Stimulated activated CD4-positive, alpha-beta T cell treated with anti-CD3 and anti-CD28 coated beads, TNF-alpha, amount 100 ng/mL, for 48 hours (primary cell): ENCODE measurements at regions not wholly inside any gene's neighbourhood (a gene's known extent, or its start where the extent isn't known, plus 50 kb on each side); places are given as distances from the start of the nearest gene placed in this dataset.

Experiments used
- DNase-seq, 3 donors: peaks; one replicate each; pipeline ENCODE4 v3.0.0-alpha.2; 2020; ENCODE audit warnings: low read depth in 3 of 3

DNA sequence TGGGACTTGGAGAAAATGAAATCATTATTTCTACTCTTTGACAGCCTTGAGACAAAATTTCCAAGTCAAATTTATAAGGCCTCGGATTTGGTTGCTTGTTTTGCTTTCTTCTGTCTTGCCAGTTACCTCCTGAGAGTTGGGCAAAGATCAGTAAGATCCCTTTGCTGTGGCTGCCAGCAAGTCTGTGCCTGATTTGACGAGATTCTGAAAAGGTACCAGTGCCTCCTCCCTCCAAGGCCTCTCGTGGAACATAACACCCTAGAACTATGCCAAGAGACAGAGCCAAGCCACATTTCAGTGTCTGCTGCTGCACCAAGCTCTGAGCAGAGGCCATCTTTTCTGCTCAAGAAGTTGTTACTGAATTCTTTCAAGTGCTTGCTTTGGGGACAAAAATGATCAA, 61.0 kb downstream of the GTPBP8 start:
- no peak for DNase-seq

DNA sequence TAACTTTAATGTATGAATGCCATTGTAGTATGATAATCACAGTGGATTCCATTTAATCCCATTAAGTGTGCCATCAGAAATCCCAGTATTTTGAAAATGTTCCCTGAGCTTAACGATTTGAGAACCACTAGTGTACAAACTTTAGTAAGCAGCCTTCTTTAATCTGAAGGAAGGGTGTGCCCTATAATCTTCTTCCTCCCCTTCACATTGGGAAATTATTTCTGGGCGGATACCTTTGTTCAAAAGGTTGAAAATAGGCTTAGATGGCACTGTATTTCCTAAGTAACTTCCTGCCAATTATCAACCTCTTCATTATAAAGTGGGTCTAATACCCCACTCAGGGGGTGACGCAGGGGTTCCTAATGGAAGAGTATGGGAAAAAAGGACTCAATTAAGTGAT, 62.4 kb downstream of the GTPBP8 start:
- DNase-seq = no peak

DNA sequence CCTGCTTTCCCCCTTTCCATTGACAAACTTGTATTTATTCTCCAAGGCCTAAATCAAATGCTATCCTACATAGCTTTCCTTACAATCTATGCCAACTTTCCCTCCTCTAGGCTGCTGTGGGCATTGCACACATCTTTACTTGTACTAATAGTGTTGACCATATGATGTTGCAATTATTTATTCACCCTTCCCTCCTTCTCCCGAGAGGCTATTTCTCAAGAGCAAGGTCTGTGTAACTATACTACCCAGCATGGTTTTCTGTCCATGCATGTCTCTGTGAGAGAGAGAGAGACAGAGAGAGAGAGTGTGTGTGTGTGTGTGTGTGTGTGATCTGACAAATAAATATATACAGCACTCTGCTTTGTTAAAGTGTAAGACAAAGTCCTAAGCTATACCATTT, 63.8 kb downstream of the GTPBP8 start:
- DNase-seq = no peak

DNA sequence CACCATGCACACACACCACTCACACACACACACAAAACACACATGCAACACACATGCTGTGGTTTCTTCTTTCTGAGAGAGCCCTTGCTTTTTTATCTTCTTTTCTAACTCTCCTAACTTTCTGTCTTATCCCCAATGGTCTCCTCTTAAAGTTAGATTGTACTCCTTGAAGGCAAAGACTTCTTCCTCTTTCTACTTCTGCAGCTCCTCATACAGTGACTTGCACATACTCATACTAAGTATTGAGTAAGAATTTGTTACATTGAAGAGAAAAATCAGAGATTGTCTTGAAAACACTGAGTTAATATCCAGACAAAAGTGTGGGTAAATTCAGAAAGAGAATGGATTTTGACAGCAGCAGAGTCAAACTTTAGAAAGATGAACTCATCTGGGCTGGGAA, 64.4 kb downstream of the GTPBP8 start:
- DNase-seq = no peak

DNA sequence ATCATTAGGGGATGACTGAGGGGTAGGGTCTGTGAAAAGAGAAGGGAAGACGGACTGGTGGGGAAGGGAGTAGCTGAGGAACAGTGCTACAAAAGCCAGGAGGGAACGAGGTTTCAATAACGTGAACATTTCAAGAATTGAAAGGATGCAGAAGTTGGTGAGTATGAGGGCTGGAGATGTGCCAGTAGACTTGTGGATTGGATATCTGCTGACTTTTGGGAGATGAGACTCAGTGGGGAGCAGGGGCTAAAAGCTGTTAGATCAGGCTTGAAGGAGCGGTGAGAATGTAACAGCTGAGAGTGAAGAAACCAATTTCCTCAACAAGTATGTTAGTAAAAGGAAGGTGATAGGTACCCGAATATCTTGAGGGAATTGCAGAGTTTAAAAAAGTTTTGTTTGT, 65.2 kb downstream of the GTPBP8 start:
- no peak for DNase-seq

DNA sequence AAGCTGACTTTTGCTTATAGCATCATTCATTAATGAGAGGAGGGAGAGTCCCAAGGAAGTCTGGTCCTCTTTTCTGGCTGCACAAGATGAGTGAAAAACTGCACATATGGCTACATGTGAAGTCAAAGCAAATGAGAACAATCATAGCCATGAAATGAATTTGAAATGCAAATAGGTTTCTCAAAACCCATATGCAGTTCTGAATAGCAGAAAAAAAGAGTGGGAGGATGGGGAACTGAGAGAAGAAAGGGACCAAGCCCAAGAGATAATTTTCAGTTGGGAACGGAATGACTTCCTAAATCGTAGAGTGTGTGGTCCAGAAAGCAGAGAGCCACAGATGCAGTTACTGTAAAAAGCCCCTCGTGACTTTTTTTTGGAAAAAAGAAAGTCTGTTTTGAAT, 66.3 kb downstream of the GTPBP8 start:
- no peak for DNase-seq

DNA sequence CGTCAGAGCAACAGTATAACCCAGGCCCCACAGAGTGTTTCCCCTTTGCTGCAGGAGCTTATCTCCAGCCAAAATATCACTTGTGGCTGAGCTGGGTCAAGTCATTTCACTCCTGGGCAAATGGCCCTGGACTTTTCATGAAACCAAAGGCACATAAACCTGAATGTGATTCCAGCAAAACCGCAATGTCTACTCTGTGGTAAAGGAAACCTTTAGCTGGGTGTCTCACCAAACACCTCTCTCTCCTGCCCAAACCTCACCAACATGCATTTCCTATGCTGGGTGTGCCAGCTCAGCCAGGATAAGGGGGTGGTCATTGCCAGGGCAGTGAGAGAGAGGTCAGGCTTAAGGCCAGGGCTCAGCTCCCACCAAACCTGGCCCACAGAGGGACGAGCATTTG, 67.4 kb downstream of the GTPBP8 start:
- DNase-seq = no peak

DNA sequence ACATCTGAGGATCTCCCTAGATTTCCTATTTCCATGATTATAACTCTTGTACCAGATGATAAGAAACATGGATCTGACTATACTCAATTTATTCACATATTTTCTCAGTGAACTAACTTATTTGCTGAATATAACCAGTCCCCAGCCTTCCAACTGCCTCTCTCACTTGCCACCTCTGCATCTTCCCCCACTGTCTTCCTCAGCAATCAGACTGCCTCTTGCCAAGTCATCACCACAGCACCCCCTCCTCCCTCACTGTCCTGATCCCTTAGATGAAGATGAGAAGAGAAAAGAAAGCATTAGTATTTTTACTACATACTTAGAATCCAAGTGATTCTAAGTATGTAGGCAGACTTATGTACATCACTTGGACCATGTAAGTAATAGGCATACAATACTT, 71.9 kb downstream of the GTPBP8 start:
- no peak for DNase-seq

DNA sequence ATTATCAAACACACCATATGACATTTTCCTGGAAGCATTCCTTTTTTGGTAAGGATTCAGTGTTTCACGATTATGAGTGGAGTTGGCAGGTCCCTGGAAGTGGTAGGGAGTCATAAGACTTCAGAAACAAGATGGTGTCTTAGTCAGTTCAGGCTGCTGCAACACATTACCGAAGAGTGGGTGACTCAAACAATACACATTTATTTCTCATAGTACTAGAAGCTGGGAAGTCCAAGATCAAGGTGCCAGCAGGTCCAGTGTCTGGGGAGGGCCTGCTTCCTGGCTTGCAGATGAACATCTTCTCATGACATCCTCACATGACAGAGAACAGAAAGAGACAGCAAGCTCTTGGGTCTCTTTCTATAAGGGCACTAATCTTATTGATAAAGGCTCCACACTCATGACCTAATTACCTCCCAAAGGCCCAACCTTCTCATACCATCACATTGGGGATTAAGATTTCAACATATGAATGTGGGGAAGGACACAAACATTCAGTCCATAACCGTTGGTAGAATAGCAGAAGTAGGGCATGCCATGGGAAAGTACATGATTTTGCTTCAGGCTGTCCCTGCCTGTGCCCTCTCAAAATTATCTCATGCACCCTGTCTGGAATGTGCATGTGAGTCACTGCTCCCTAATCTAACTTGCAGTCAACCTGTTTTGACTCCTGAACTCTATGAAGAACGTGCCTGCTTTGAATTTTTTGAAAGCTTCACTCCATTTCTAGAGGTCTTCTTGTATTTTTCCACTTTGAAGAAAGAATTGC, 72.5 kb downstream of the GTPBP8 start:
- DNase-seq = no peak

DNA sequence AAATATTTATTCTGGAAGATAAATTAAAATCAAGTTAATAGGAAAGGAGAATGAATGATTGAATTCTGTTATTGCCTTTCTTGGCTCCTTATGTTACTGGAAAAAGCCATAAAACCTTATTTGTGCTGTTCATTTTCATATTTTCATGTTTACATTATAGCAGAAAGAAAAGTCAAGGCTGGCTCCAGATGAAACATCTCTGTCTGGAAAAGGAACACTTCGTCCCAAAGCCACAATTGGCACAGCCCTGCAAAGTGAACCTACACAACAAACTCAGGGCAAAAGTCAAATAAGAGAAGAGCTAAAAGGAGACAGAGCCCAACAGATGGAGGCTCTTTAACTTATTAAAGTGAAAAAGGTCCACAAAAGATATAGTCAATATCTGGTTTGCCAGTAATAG, 73.4 kb downstream of the GTPBP8 start:
- no peak for DNase-seq

DNA sequence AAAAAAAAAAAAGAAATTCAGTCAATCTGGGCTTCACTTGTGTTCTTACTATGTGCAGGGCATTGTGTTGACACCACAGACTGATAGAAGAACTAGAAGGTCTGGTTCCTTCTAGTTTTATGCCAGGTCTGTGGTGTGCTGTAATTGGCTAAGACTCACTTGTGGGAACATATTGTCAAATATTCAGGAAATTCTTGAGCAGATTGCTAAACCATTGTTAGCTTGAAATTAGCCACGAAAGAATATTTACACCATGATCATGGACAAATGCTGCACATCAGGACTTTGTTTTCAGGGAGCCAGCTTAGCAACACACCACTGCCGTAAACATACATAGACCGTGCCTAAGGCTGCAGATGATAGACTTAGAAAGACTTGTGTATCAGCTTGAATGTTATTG, 74.6 kb downstream of the GTPBP8 start:
- no peak for DNase-seq

DNA sequence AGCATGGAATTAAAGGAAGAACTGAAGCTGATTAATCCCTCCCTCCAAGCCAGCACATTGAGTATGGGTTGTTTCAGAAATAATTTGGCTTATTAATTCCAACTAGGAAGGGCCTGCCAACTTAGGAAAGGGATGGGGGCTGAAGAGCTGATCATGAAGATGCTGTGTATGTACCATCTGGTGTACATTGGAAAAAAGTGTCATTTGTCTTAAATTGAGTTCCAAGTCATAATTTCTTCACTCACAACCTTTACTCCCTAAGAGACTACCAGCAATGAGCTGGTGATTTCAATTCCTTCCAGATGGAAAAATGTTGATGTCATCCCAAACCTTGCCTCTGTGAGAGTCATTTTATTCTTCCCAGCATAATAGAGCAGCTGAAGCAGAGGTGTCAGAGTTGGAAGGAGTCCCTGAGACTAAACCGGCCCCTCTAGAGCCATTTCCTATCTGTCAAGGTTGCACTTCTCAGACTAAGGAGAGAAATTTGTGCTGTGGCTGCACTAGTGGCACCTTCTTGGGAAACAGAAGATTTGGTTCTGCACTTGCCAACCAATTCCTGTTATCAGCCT, 79.4 kb downstream of the GTPBP8 start:
- no peak for DNase-seq

DNA sequence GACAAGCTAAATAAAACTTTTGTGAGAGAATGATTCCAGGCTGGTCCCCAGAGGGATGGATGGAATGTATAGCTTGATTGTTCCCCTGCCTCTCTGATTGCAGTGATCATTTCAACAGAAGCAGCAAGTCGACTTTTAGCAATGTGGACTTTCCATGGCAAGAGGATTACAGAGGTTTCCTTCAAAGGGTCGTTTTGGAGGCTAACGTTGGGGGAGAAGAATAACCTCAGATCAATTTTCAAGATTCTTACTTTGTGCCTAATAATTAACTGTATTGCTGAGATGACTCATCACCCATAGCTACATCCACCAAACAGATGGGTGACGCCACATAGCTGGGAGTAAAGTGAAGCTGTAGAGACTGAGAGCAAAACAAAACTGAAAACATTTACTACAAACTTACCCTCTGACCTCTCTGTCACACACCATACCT, 79.9 kb downstream of the GTPBP8 start:
- DNase-seq = no peak

DNA sequence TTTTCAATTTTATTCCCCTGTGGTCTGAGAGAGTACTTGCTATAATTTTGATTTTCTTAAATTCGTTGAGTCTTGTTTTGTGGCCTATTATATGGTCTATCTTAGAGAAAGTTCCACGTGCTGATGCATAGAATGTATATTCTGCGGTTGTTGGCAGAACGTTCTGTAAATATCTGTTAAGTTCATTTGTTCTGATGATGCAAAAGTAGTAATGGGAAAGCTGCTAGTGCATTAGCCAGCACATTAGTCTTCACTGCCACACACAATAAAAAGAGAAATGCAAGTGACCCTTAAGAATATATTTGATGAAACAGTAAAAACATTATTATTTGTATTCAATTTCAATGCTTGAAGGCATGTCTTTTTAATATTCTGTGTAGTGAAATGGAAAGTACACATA, 84.8 kb downstream of the GTPBP8 start:
- DNase-seq = no peak

DNA sequence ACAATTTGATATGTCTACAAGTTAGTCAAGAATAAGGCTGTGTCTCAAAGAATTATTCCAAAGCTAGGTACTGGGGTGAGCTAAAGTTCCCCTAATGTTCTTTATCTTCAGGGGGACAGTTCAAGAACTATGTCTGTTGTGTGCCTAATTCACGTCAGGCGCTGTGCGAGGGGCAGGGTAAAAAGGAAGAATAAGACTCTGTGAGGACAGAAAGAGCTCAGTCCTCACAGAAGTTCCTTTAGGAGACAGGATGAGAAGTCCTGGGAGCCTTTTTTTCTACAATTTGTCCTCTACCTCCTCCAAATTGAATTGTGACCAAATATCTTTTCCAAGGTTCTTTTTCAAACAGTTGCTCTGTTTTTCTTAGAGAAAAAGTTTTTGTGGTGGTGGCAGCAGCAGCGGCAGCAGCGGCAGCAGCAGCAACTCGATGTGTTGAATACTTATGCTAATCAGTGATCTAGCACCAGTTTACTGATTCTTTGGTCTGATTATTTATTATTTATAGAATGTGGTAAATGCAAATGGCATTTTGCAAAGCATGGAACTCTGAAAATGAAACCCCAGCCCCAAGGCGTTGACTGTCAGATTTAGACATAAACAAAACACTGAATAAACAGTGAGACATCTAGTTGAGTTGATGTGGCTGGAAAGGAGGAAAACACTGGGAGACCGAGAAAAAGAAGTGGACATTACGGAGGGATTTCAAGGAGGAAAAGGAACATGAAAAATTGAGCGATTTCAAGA, 88.6 kb downstream of the GTPBP8 start:
- DNase-seq = no peak

DNA sequence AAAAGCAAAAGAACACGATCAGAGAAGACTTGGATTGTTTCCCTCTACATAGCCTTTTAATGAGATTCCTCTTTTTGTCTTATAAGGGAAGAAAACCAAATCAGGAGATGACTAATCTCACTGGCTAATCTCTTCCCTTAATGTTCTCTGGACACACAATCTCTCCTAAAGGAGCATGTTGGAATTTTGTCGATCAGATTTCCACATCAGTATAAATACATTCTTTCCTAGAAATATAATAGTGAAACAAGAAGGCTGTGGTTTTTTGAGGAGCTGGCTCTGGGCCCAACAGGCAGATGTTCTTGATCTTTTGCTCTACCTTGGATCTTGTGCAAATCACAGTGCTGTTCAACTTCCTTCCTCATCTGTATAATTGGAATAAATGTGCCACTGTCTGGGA, 94.0 kb downstream of the GTPBP8 start:
- no peak for DNase-seq

DNA sequence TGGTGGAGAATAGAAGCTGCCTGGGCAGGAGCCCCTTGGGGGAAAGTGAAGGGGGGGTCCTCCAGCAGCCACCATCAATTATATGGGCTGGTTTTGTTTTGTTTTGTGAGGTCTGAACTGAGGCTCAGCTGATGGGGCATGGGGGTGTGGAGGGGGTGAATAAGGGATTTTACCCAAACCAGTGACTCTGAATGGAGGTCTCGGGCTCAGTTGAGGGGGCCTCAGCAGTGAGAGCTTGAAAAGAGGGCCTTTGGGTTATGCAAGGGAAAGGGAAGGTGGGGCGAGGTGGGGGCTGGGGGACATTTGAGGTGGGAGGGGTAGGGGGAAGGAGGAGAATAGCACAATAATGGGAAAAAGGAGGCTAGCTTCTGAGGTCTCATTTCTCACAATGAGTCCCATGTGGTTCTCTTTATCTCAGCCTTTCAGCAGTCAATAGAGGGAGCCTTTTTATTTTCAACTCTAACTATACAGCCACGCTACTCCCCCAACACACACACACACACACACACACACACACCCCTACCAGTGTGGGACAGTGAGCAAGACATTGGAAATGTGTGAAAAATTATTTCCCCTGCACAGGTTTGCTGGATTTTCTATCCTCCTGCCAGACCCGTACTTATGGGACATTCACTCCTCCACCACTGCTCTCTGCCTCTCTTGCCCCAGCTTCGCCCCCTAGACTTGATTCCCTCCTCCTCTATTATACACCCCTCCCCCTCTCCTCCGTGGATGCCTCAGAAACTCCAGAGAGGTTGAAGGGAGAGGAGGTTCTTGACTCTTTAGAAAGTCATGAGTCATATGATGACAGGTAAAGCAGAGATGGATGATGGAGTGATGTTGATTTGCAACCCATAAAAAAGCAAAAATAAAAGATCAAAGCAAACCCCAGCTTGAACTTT, 96.0 kb downstream of the GTPBP8 start:
- no peak for DNase-seq

DNA sequence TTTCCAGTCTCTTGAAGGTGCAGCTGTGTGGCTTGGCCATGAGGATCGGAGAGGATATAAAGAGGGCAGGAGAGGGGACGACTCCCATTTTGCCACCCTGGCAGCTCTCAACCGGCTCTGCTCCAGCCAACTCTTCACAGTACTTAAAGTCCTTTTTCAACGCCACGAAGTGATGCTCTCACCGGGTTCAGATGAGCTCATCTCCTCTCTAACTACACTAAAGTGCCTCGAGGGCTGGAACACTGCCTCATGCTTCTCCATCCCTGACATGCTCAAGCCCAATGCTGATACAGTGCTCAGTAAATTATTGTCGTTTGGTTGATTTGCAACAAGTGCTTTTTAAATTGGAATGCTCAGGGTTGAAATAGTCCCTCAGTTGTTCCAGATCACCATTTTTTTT, 97.8 kb downstream of the GTPBP8 start:
- no peak for DNase-seq

DNA sequence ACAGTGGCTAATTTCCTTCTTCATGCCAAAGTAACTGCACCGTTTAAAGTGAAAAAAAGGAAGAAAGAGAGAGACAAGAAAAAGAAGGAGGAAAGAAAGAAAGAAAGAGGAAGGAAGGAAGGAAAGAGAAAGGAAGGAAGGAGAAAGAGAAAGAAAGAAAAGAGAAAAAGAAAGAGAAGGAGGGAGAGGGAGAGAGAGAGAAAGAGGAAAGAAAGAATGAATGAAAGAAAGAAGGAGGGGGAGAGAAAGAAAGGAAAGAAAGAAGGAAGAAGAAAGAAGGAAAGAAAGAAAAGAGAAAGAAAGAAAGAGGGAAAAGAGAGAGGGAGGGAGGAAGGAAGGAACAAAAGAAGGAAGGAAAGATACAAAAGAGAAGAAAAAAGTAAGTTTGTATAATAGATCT, 100.6 kb downstream of the GTPBP8 start:
- DNase-seq = no peak

DNA sequence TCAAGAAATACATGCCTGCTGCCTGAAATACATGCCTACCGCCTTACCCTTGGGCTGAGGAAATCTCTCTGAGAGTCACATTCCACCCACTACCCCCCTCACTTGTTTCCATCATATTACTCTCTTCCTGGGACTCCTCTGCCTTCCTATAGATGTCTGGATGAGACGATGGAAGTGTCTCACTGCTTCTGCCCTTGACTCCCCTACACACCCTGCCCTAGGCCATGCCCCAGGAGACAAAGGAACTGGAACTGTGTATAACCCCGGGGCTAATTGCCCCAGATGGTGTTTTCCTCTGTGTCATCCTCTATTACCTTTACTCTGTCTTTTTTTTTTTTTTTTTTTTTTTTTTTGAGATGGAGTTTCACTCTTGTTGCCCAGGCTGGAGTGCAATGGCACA, 102.0 kb downstream of the GTPBP8 start:
- no peak for DNase-seq

DNA sequence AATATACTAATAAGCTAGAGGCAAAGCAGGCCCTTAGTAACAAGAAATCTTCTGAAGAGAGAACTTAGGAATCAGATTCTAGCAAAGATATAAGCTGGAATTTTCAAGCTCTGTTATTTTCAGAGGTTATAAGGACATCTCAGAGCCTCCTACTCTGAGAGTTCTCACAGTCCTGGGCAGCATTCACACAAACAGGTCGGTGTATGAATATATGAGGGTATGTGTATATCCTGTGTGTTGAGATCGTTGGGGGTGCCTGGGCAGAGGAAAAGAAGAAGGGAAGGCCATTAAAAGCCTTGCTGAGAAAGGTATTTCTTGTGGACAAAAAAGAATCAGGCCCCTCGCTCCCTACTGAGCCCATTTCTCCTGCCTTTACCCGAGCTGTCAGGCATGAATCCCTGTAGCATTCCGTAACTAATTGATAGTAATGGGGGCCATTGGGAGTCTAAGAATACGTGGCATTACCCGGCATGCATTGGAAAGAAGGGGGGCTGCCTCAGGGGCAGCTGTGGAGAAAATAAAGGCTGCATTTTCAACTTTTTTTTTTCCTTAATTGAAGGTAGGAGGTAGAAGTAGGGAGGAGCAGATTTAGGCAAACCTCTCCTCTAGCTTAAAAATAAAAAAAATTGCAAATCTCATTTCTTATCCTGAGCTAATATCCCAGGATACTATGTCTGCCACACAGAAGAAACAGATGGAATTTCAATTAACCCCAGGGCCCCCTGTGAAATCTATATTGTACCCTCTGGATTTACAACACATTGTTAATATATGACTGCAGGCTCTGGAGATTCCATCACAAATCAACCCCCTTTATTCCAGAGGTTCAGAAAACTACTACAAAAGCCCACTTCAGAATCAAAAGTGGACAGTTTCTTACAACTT, 103.8 kb downstream of the GTPBP8 start:
- no peak for DNase-seq
